OCI-LY1 (cell line): ENCODE measurements at regions not wholly inside any gene's neighbourhood (a gene's known extent, or its start where the extent isn't known, plus 50 kb on each side); places are given as distances from the start of the nearest gene placed in this dataset.

Source experiments
- CTCF ChIP-seq: fragments of 200-600 bp; sonication (generic), shearing (Covaris generic); IDR thresholded peaks from 2 replicates; pipeline ENCODE4 v1.5.1; 2017; ENCODE audit warnings: mild to moderate bottlenecking, antibody characterized with exemption, low read length, moderate library complexity, mixed read lengths
- EZH2 ChIP-seq: fragments of 200-600 bp; sonication (generic), shearing (Covaris generic); IDR thresholded peaks from 2 replicates; pipeline ENCODE4 v1.8.0; 2017; ENCODE audit warnings: borderline replicate concordance, mixed run types, mild to moderate bottlenecking, antibody characterized with exemption, low read length, moderate library complexity, mixed read lengths

GRCh38 chr6:92716638-92717037 is 702.7 kb downstream of the EPHA7 start:
- no peak for TF ChIP-seq EZH2
- no peak for TF ChIP-seq CTCF
